ENCODE measurements at regions not wholly inside any gene's neighbourhood (a gene's known extent, or its start where the extent isn't known, plus 50 kb on each side); places are given as distances from the start of the nearest gene placed in this dataset.

GRCh38 chr21:35599164-35599563, 461.2 kb downstream of the SETD4 start:
- Histone ChIP-seq H3K36me3 (replicated peaks in 1 of 2; ENCODE audit: control insufficient read depth in 1 of 2, insufficient read depth in 2 of 2, low read length in 2 of 2) (no peaks in the 10 kb centered on the region), H3K9me3 (replicated peaks in 1 of 2; ENCODE audit: control insufficient read depth in 1 of 2, insufficient read depth in 1 of 2, low read length in 2 of 2) (no peaks in the 10 kb centered on the region), H2AFZ (ENCODE audit: insufficient read depth, low read depth, low read length, poor library complexity, severe bottlenecking) (no peak overlapping the region), H3K27me3 (ENCODE audit: control insufficient read depth in 2 of 2, insufficient read depth in 2 of 2, low read length in 2 of 2) (no peaks in the 10 kb centered on the region), H3K27ac (ENCODE audit: low read depth in 1 of 2, low read length in 2 of 2) (no peak overlapping the region), H3K4me1 (ENCODE audit: control insufficient read depth in 1 of 2, insufficient read depth in 2 of 2, low read length in 2 of 2) (peaks cover 0 to 5% of the 10 kb centered on the region in 2 donors), H3K4me2 (replicated peaks; ENCODE audit: extremely low read depth, low read length, poor library complexity, severe bottlenecking) (no peak overlapping the region), H3K4me3 (replicated peaks in 1 of 3; ENCODE audit: low read depth in 2 of 3, low read length in 3 of 3) (no peak overlapping the region), H3K9ac (ENCODE audit: insufficient read depth, low read length, poor library complexity, severe bottlenecking) (no peak overlapping the region), H4K20me1 (ENCODE audit: insufficient read depth, low read length) (no peaks in the 10 kb centered on the region), H3K79me2 (ENCODE audit: insufficient read depth, low read length) (no peaks in the 10 kb centered on the region)
- no peaks in the 10 kb centered on the region for H3K36me3 Mint-ChIP-seq
- TF ChIP-seq, protein P1, sequence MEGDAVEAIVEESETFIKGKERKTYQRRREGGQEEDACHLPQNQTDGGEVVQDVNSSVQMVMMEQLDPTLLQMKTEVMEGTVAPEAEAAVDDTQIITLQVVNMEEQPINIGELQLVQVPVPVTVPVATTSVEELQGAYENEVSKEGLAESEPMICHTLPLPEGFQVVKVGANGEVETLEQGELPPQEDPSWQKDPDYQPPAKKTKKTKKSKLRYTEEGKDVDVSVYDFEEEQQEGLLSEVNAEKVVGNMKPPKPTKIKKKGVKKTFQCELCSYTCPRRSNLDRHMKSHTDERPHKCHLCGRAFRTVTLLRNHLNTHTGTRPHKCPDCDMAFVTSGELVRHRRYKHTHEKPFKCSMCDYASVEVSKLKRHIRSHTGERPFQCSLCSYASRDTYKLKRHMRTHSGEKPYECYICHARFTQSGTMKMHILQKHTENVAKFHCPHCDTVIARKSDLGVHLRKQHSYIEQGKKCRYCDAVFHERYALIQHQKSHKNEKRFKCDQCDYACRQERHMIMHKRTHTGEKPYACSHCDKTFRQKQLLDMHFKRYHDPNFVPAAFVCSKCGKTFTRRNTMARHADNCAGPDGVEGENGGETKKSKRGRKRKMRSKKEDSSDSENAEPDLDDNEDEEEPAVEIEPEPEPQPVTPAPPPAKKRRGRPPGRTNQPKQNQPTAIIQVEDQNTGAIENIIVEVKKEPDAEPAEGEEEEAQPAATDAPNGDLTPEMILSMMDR (IDR thresholded peaks at IDR 0.05) = no peak
- no peaks in the 10 kb centered on the region for H3K9me3 Mint-ChIP-seq
- H3K4me1 Mint-ChIP-seq = peaks cover 3% of the 10 kb centered on the region
- H3K27ac Mint-ChIP-seq = no peak overlapping the region
- H3K27me3 Mint-ChIP-seq (ENCODE audit: low read depth in 3 of 3) = peaks cover 0 to 7% (median 6%) of the 10 kb centered on the region in 3 donors
- intact Hi-C loops (cut with micrococcal nuclease) = no loop called here
- H3K4me3 Mint-ChIP-seq = no peak overlapping the region
- no peak for DNase-seq
- WGBS (ENCODE audit: insufficient coverage) = 95% methylated on average over 3 of the region's 8 CpGs

GRCh38 chr21:35597750-35598339, 462.5 kb downstream of the SETD4 start:
- no peaks in the 10 kb centered on the region for H3K9me3 ChIP-seq (replicated peaks in 1 of 2; ENCODE audit: control insufficient read depth in 1 of 2, insufficient read depth in 1 of 2, low read length in 2 of 2)

More at GRCh38 chr21:35597750-35598339, 462.5 kb downstream of the SETD4 start:
- Histone ChIP-seq H2AFZ (ENCODE audit: insufficient read depth, low read depth, low read length, poor library complexity, severe bottlenecking) (no peak overlapping the region), H3K79me2 (ENCODE audit: insufficient read depth, low read length) (no peaks in the 10 kb centered on the region), H3K9ac (ENCODE audit: insufficient read depth, low read length, poor library complexity, severe bottlenecking) (no peak overlapping the region), H3K4me2 (replicated peaks; ENCODE audit: extremely low read depth, low read length, poor library complexity, severe bottlenecking) (no peak overlapping the region), H3K4me1 (ENCODE audit: control insufficient read depth in 1 of 2, insufficient read depth in 2 of 2, low read length in 2 of 2) (peaks cover 0 to 2% of the 10 kb centered on the region in 2 donors), H3K36me3 (replicated peaks in 1 of 2; ENCODE audit: control insufficient read depth in 1 of 2, insufficient read depth in 2 of 2, low read length in 2 of 2) (no peaks in the 10 kb centered on the region), H4K20me1 (ENCODE audit: insufficient read depth, low read length) (no peaks in the 10 kb centered on the region), H3K4me3 (replicated peaks in 1 of 3; ENCODE audit: low read depth in 2 of 3, low read length in 3 of 3) (no peak overlapping the region), H3K27me3 (ENCODE audit: control insufficient read depth in 2 of 2, insufficient read depth in 2 of 2, low read length in 2 of 2) (no peaks in the 10 kb centered on the region), H3K27ac (ENCODE audit: low read depth in 1 of 2, low read length in 2 of 2) (no peak overlapping the region)
- intact Hi-C loops (cut with micrococcal nuclease) = no loop called here
- Mint-ChIP-seq H3K4me1 (peaks cover under 1% of the 10 kb centered on the region), H3K36me3 (no peaks in the 10 kb centered on the region), H3K27me3 (ENCODE audit: low read depth in 3 of 3) (peaks cover 0 to 7% (median 4%) of the 10 kb centered on the region in 3 donors), H3K4me3 (no peak overlapping the region), H3K27ac (no peak overlapping the region), H3K9me3 (no peaks in the 10 kb centered on the region)
- no peak for DNase-seq
- TF ChIP-seq, protein P1 (IDR thresholded peaks at IDR 0.05) = no peak
- 94% methylated on average over 2 of the region's 7 CpGs for WGBS (ENCODE audit: insufficient coverage)

All from CD14-positive monocyte (primary cell).